ENCODE measurements at regions not wholly inside any gene's neighbourhood (a gene's known extent, or its start where the extent isn't known, plus 50 kb on each side); places are given as distances from the start of the nearest gene placed in this dataset.

DNA sequence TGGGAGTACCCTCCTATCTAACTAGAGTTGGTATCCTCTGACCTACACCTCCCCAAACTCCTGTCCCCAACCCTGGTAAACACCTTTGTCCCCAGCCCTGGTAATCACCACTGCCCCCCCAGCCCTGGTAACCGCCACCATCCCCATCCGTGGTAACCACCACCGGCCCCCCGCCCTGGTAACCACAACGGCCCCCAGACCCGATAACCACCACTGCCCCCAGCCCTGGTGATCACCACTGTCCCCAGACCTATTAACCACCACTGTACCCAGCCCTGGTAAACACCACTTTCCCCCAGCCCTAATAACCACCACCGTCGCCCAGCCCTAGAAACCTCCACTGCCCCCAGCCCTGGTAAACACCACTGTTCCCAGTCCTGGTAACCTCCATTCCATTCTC, 820.2 kb upstream of the SALL3 start:
- TF ChIP-seq EZH2 (IDR thresholded peaks at IDR 0.05; ENCODE audit: borderline replicate concordance, low read depth, low read length, severe bottlenecking) (no peak), CTCF (IDR thresholded peaks at IDR 0.05; ENCODE audit: borderline replicate concordance, extremely low read depth, low read length, poor library complexity, severe bottlenecking) (no peak)

GRCh38 chr18:78160961-78161656, 818.5 kb upstream of the SALL3 start:
- no peak overlapping the region for H3K27ac ChIP-seq (ENCODE audit: low read length)
- no peak overlapping the region for H3K9ac ChIP-seq (ENCODE audit: low read depth, low read length)
- no peaks in the 10 kb centered on the region for H3K9me3 ChIP-seq (ENCODE audit: insufficient read depth, low read length, severe bottlenecking)
- DNase-seq = no peak
- H3K36me3 ChIP-seq (ENCODE audit: insufficient read depth, low read length) = no peaks in the 10 kb centered on the region
- no peak for TF ChIP-seq CTCF (IDR thresholded peaks at IDR 0.05; ENCODE audit: borderline replicate concordance, extremely low read depth, low read length, poor library complexity, severe bottlenecking)
- TF ChIP-seq EZH2 (IDR thresholded peaks at IDR 0.05; ENCODE audit: borderline replicate concordance, low read depth, low read length, severe bottlenecking) = no peak
- no peak overlapping the region for H2AFZ ChIP-seq (ENCODE audit: low read depth, low read length)
- peaks cover 7% of the 10 kb centered on the region for H3K27me3 ChIP-seq (ENCODE audit: insufficient read depth, low read length, poor library complexity)
- no peak overlapping the region for H3K4me3 ChIP-seq (ENCODE audit: low read depth in 1 of 2, low read length in 2 of 2)
- no peaks in the 10 kb centered on the region for H3K79me2 ChIP-seq (ENCODE audit: insufficient read depth, low read length)
- H4K20me1 ChIP-seq (ENCODE audit: insufficient read depth, low read length) = no peaks in the 10 kb centered on the region
- no peaks in the 10 kb centered on the region for H3K4me1 ChIP-seq (ENCODE audit: insufficient read depth, low read length)
- no peak overlapping the region for H3K4me2 ChIP-seq (ENCODE audit: insufficient read depth, low read length)
- ATAC-seq (ENCODE audit: insufficient read depth, low read depth) = no peak

More for the DNA sequence above, 820.2 kb upstream of the SALL3 start:
- no peak overlapping the region for H3K27ac ChIP-seq (ENCODE audit: low read length)
- no peaks in the 10 kb centered on the region for H4K20me1 ChIP-seq (ENCODE audit: insufficient read depth, low read length)
- H3K9ac ChIP-seq (ENCODE audit: low read depth, low read length) = no peak overlapping the region
- ATAC-seq (ENCODE audit: insufficient read depth, low read depth) (no peak), DNase-seq (no peak)
- H3K9me3 ChIP-seq (ENCODE audit: insufficient read depth, low read length, severe bottlenecking) = no peaks in the 10 kb centered on the region
- H3K36me3 ChIP-seq (ENCODE audit: insufficient read depth, low read length) = no peaks in the 10 kb centered on the region
- H3K4me3 ChIP-seq (ENCODE audit: low read depth in 1 of 2, low read length in 2 of 2) = no peak overlapping the region
- no peak overlapping the region for H2AFZ ChIP-seq (ENCODE audit: low read depth, low read length)
- H3K4me2 ChIP-seq (ENCODE audit: insufficient read depth, low read length) = no peak overlapping the region
- H3K27me3 ChIP-seq (ENCODE audit: insufficient read depth, low read length, poor library complexity) = no peaks in the 10 kb centered on the region
- H3K4me1 ChIP-seq (ENCODE audit: insufficient read depth, low read length) = no peaks in the 10 kb centered on the region
- H3K79me2 ChIP-seq (ENCODE audit: insufficient read depth, low read length) = no peaks in the 10 kb centered on the region

- no peak overlapping the region for H3K4me3 ChIP-seq (ENCODE audit: low read depth in 1 of 2, low read length in 2 of 2)
- H3K36me3 ChIP-seq (ENCODE audit: insufficient read depth, low read length) = no peaks in the 10 kb centered on the region
- no peak for ATAC-seq (ENCODE audit: insufficient read depth, low read depth)
- DNase-seq = no peak
- H3K9me3 ChIP-seq (ENCODE audit: insufficient read depth, low read length, severe bottlenecking) = no peaks in the 10 kb centered on the region
- no peaks in the 10 kb centered on the region for H3K4me1 ChIP-seq (ENCODE audit: insufficient read depth, low read length)
- no peak overlapping the region for H3K4me2 ChIP-seq (ENCODE audit: insufficient read depth, low read length)
- H3K79me2 ChIP-seq (ENCODE audit: insufficient read depth, low read length) = no peaks in the 10 kb centered on the region
- H3K27ac ChIP-seq (ENCODE audit: low read length) = no peak overlapping the region
- TF ChIP-seq CTCF (IDR thresholded peaks at IDR 0.05; ENCODE audit: borderline replicate concordance, extremely low read depth, low read length, poor library complexity, severe bottlenecking) = no peak
- no peak for TF ChIP-seq EZH2 (IDR thresholded peaks at IDR 0.05; ENCODE audit: borderline replicate concordance, low read depth, low read length, severe bottlenecking)
- H4K20me1 ChIP-seq (ENCODE audit: insufficient read depth, low read length) = no peaks in the 10 kb centered on the region
- no peak overlapping the region for H3K9ac ChIP-seq (ENCODE audit: low read depth, low read length)
- no peak overlapping the region for H2AFZ ChIP-seq (ENCODE audit: low read depth, low read length)
- H3K27me3 ChIP-seq (ENCODE audit: insufficient read depth, low read length, poor library complexity) = peaks cover 7% of the 10 kb centered on the region
Observed at GRCh38 chr18:78165525-78165924, 814.1 kb upstream of the SALL3 start.

Measured in DND-41 (cell line).